ENCODE measurements at regions not wholly inside any gene's neighbourhood (a gene's known extent, or its start where the extent isn't known, plus 50 kb on each side); places are given as distances from the start of the nearest gene placed in this dataset.

DNA sequence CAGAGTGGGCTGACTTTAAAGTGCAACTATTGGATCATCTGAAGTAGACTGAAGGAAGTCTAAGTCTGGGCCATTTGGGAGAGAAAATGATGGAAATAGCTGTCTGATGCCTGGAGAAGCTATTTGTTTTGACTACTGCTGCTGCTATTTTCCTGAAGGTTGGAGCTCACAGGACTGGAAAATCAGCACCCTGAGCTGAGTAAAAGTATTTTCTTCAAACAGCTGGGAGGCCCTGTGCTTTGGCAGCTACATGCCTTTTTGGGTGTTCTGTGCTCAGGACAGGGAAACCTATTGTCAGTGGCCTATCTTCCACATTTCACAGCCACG lies 302.6 kb downstream of the ENC1 start:
- Histone ChIP-seq H3K4me2 (ENCODE audit: low read length) (no peak overlapping the region), H3K79me2 (ENCODE audit: insufficient read depth, low read length) (no peaks in the 10 kb centered on the region), H3K27ac (ENCODE audit: low read depth, low read length) (no peak overlapping the region), H3K4me1 (ENCODE audit: control insufficient read depth in 1 of 2, insufficient read depth in 2 of 2, low read length in 2 of 2) (no peaks in the 10 kb centered on the region; a peak in 1 of 4 replicates), H2AFZ (ENCODE audit: low read depth, low read length, poor library complexity, severe bottlenecking) (no peak overlapping the region), H3K4me3 (replicated peaks in 1 of 2; ENCODE audit: low read depth in 1 of 2, low read length in 2 of 2) (no peak overlapping the region), H4K20me1 (ENCODE audit: insufficient read depth) (no peaks in the 10 kb centered on the region), H3K9me2 (ENCODE audit: insufficient read depth) (no peaks in the 10 kb centered on the region), H3K9me3 (ENCODE audit: control insufficient read depth in 1 of 2, insufficient read depth in 1 of 2, low read depth in 1 of 2, low read length in 2 of 2) (no peaks in the 10 kb centered on the region), H3K9ac (ENCODE audit: low read length) (no peak overlapping the region), H3K27me3 (ENCODE audit: insufficient read depth, low read length) (peaks cover 7% of the 10 kb centered on the region; the same call in 1 of the 2 replicates), H3K36me3 (ENCODE audit: control insufficient read depth in 1 of 2, insufficient read depth in 2 of 2, low read length in 2 of 2) (no peaks in the 10 kb centered on the region)
- intact Hi-C loops (cut with micrococcal nuclease) = no loop called here
- DNase-seq (ENCODE audit: low read depth, low spot score) (no peak), ATAC-seq (no peak)
- RAD21 ChIA-PET (ENCODE audit: low non-redundant PET in 1 of 2, low total read pairs in 2 of 2, uncharacterized antibody in 2 of 2, unreplicated experiment in 2 of 2) = no interaction called here
- TF ChIP-seq ZNF274 (IDR thresholded peaks at IDR 0.05; ENCODE audit: low read depth, low read length) (no peak), POLR2AphosphoS5 (IDR thresholded peaks at IDR 0.05; ENCODE audit: low read depth, low read length) (no peak), POLR2A (IDR thresholded peaks at IDR 0.05; ENCODE audit: borderline replicate concordance, extremely low read depth, insufficient read depth, insufficient read length) (no peak), SP1 (IDR thresholded peaks at IDR 0.05; ENCODE audit: low read depth) (no peak), JUND (IDR thresholded peaks at IDR 0.05) (no peak), MAX (IDR thresholded peaks at IDR 0.05) (no peak), SRF (IDR thresholded peaks at IDR 0.05; ENCODE audit: low read depth) (no peak)
- TF ChIP-seq, protein P1, sequence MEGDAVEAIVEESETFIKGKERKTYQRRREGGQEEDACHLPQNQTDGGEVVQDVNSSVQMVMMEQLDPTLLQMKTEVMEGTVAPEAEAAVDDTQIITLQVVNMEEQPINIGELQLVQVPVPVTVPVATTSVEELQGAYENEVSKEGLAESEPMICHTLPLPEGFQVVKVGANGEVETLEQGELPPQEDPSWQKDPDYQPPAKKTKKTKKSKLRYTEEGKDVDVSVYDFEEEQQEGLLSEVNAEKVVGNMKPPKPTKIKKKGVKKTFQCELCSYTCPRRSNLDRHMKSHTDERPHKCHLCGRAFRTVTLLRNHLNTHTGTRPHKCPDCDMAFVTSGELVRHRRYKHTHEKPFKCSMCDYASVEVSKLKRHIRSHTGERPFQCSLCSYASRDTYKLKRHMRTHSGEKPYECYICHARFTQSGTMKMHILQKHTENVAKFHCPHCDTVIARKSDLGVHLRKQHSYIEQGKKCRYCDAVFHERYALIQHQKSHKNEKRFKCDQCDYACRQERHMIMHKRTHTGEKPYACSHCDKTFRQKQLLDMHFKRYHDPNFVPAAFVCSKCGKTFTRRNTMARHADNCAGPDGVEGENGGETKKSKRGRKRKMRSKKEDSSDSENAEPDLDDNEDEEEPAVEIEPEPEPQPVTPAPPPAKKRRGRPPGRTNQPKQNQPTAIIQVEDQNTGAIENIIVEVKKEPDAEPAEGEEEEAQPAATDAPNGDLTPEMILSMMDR (IDR thresholded peaks at IDR 0.05 in 2 of 3, conservative IDR thresholded peaks at IDR 0.05 in 1 of 3; ENCODE audit: borderline replicate concordance in 1 of 3, insufficient read depth in 1 of 3, low read depth in 2 of 3, low read length in 2 of 3) = no peak
- POLR2A ChIA-PET = no interaction called here
- BruUV-seq (replicated peaks) = no TSS peak
- CTCF ChIA-PET = no interaction called here

- BruUV-seq (replicated peaks) = no TSS peak
- Histone ChIP-seq H3K27ac (ENCODE audit: low read depth, low read length) (no peak overlapping the region), H2AFZ (ENCODE audit: low read depth, low read length, poor library complexity, severe bottlenecking) (no peak overlapping the region), H3K36me3 (ENCODE audit: control insufficient read depth in 1 of 2, insufficient read depth in 2 of 2, low read length in 2 of 2) (no peaks in the 10 kb centered on the region), H3K4me3 (replicated peaks in 1 of 2; ENCODE audit: low read depth in 1 of 2, low read length in 2 of 2) (no peak overlapping the region), H3K27me3 (ENCODE audit: insufficient read depth, low read length) (peaks cover 10% of the 10 kb centered on the region; the same call in 1 of the 2 replicates), H3K9me2 (ENCODE audit: insufficient read depth) (no peaks in the 10 kb centered on the region), H3K79me2 (ENCODE audit: insufficient read depth, low read length) (no peaks in the 10 kb centered on the region), H3K4me1 (ENCODE audit: control insufficient read depth in 1 of 2, insufficient read depth in 2 of 2, low read length in 2 of 2) (no peaks in the 10 kb centered on the region), H3K9me3 (ENCODE audit: control insufficient read depth in 1 of 2, insufficient read depth in 1 of 2, low read depth in 1 of 2, low read length in 2 of 2) (no peaks in the 10 kb centered on the region), H4K20me1 (ENCODE audit: insufficient read depth) (no peaks in the 10 kb centered on the region), H3K9ac (ENCODE audit: low read length) (no peak overlapping the region), H3K4me2 (ENCODE audit: low read length) (no peak overlapping the region)
- RAD21 ChIA-PET (ENCODE audit: low non-redundant PET in 1 of 2, low total read pairs in 2 of 2, uncharacterized antibody in 2 of 2, unreplicated experiment in 2 of 2) = no interaction called here
- CTCF ChIA-PET = no interaction called here
- POLR2A ChIA-PET = no interaction called here
- intact Hi-C loops (cut with micrococcal nuclease) = no loop called here
- DNase-seq (ENCODE audit: low read depth, low spot score) (no peak), ATAC-seq (no peak)
- TF ChIP-seq SIN3A (IDR thresholded peaks at IDR 0.05; ENCODE audit: low read depth) (no peak), RAD21 (IDR thresholded peaks at IDR 0.05; ENCODE audit: low read depth) (no peak), ZNF274 (IDR thresholded peaks at IDR 0.05; ENCODE audit: low read depth, low read length) (no peak), TCF7L2 (IDR thresholded peaks at IDR 0.05; ENCODE audit: borderline replicate concordance, extremely low read depth, insufficient read depth, insufficient read length) (no peak), CBX3 (IDR thresholded peaks at IDR 0.05; ENCODE audit: low read depth) (no peak)
- TF ChIP-seq, protein P1 (IDR thresholded peaks at IDR 0.05 in 2 of 3, conservative IDR thresholded peaks at IDR 0.05 in 1 of 3; ENCODE audit: borderline replicate concordance in 1 of 3, insufficient read depth in 1 of 3, low read depth in 2 of 3, low read length in 2 of 3) = no peak
Observed at GRCh38 chr5:74337254-74337983, 303.1 kb downstream of the ENC1 start.
